GM12891 (cell line): ENCODE measurements at regions not wholly inside any gene's neighbourhood (a gene's known extent, or its start where the extent isn't known, plus 50 kb on each side); places are given as distances from the start of the nearest gene placed in this dataset.

Source experiments
- PAX5 ChIP-seq: IDR thresholded peaks from 2 replicates; pipeline ENCODE4 v1.6.1; 2011; ENCODE audit warnings: low read length, moderate library complexity, mild to moderate bottlenecking; ENCODE audit not compliant: insufficient read depth, severe bottlenecking
- POLR2A ChIP-seq: IDR thresholded peaks from 2 replicates; pipeline ENCODE4 v1.6.1; 2011; ENCODE audit warnings: low read depth, low read length, control low read depth
- POLR2AphosphoS5 ChIP-seq: IDR thresholded peaks from 2 replicates; pipeline ENCODE4 v1.6.1; 2011; ENCODE audit warnings: low read depth, low read length, control low read depth

- TF ChIP-seq POLR2A (no peak), POLR2AphosphoS5 (no peak), PAX5 (no peak)
Measured at GRCh38 chr5:18601185-18601584, 966.9 kb downstream of the TAF11L14 start.
